HG03378 (cell line): ENCODE measurements at regions not wholly inside any gene's neighbourhood (a gene's known extent, or its start where the extent isn't known, plus 50 kb on each side); places are given as distances from the start of the nearest gene placed in this dataset.
"Not testable (repeated sequence)": the region's sequence is repeated elsewhere in the genome, so short reads cannot be mapped to it uniquely, and the experiment has no call there.

ENCODE experiments used
- ATAC-seq: cut with Tn5 transposase; IDR thresholded peaks from one replicate; pipeline ENCODE4 v1.9.1; 2021; ENCODE audit warnings: mild to moderate bottlenecking, moderate library complexity; ENCODE audit not compliant: unreplicated experiment

- no peak for ATAC-seq
These were observed 177.3 kb downstream of the KLF13 start for GRCh38 chr15:31503758-31504461.

DNA sequence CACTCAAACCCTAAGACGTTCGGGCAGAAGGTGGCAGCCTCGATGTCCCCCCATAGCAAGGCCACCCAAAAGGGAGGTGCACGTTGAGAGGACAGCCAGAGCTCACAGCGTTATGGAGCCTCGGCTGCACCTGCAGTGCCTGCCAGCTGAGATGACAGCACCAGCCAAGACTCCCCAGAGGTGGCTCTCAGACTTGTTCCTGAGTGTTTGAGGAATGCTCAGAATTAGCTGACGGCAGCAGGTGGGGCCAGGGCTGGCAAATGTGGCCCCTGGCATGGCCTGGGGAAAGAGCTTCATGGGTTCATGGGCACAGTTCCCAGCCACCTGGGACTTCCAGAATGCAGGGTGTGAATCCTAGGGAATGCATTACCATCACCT is 177.8 kb downstream of the KLF13 start:
- ATAC-seq, result no peak

- ATAC-seq, result not testable (repeated sequence)
These were observed 180.9 kb downstream of the KLF13 start for GRCh38 chr15:31507573-31507972.

DNA sequence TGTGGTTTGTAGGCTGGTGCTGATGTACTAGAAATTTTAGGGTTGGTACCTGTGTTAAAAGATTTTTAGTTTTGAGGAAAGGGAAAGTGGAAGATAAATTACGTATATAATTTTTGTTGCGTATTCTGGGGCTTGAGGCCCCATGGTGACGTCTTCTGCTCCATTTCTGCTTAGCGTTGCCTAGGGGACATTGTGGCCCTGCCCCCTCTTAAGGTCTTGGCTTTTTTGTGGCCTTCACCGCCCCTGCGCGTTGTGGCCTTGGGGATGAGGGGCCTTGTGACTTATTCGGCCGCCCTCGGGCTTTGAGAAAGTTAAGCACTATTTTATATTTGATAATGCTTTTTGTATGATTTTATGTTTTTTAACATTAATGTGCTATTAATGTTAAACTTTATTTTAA is 182.0 kb downstream of the KLF13 start:
- no peak for ATAC-seq

DNA sequence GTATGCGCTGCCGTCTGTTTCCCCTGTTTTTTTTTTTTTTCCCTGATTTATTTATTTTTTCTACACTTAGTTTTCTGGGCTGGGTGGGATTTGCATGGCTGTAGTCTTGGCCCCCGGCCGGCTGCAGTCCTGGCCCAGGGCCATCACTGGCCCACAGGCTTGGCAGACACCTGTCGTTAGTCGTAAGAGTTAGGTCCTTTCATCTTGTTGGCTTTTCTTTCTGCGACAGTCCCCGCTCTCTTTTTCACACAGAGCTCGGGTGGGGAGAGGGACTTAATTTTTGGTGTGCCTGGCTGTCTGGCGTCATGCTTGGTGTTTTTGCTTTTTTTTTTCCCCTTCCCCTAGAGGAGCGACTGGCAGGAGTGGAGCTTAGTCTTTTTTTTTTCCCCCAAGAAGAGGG is 183.4 kb downstream of the KLF13 start:
- no peak for ATAC-seq

DNA sequence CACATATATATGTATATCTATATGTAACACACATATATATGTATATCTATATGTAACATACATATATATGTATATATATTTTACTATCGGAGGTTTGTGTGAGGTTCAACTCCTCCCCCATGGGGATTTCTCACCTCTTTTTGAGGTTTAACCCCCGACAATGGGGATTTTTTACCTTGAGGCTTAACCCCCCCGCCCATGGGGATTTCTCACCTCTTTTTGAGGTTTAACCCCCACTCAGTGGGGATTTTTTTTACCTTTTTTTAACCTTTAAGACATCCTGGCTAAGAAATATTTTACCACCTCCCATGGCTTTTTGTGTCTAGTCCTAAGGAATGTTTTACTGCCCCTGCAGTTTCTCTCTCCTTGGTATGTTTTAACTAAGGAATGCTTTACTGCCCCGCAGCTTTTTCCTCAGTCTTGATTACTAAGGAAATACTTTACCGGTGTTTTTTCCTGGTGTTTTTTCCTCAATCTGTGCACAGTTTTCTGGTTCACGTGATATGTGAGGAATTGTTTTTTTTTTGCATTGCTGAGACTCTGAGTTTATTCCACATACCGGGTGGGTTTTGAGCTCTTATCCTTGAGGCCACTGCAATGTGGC is 185.2 kb downstream of the KLF13 start:
- no peak for ATAC-seq

DNA sequence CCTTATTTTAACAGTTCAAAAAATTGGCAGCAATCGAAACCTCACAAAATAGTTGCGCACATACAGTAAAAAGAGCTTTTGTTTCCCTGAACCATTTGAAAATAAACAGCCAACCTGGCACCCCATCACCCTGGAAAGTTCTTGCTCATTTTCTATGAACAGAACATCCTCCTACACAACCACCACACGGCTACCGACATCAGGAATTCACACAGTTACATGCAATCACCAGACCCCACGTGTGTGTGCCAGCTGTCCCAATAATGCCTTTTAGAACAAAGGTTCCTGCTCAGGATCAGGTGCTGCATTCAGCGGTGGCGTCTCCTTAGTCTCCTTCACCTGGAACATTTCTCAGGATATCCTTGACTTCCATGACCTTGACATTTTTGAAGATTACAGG is 186.5 kb downstream of the KLF13 start:
- no peak for ATAC-seq

DNA sequence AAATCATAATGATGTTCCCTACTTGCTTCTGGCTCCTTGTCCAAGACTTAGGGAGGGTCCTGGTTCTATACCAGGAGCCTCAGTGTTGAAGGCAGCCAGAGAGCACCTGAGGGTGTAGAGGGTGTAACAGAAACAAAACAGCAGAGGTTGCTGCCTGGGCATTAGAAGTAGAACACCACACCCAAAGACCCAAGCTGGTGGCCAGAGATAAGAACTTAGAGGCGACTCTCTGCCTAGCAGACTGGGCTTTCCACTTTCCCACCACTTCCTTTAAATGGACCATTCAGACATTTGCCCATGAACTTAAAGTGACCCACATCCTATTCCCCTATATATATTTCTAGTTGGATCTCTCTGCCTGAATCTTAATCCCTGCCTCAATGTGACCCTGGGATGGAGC is 189.8 kb downstream of the KLF13 start:
- no peak for ATAC-seq

DNA sequence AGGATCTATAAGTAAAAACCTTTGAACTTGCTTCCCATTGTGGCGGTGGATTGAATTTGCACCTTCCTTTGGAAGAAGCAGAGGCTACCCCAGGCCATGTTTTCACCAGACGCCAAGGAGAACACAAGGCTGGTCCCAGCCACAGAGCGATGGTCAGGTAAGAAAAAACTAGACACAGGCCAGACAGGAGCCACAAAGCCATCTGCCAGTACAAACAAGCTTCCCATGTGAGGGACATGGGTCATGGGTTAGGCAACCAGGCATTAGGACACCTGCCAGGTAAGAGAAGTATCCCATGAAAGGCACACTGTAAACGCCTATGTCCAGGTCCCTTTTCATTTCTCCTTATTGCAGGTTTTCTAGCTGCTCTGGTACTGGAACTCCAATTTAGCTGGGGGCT is 190.2 kb downstream of the KLF13 start:
- no peak for ATAC-seq

GRCh38 chr15:31517711-31518110 is 191.1 kb downstream of the KLF13 start:
- ATAC-seq, result no peak

DNA sequence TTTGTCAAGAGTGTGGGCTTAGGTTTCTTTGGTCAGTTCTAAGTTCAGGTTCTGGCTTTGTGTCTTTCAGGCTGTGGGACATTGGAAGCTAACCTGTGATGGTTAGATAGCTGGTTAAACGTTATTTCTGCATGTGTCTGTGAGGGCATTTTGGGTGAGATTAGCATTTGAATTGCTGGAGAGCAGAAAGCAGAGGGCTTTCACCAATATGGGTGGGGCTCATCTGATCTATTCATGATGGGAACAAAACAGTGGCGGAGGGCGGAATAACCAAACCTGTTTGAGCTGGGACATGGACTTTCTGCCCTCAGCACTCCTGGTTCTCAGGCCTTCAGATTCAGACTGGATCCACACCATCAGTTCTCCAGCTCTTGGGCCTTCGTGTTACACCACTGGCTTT is 195.4 kb downstream of the KLF13 start:
- ATAC-seq, result no peak

DNA sequence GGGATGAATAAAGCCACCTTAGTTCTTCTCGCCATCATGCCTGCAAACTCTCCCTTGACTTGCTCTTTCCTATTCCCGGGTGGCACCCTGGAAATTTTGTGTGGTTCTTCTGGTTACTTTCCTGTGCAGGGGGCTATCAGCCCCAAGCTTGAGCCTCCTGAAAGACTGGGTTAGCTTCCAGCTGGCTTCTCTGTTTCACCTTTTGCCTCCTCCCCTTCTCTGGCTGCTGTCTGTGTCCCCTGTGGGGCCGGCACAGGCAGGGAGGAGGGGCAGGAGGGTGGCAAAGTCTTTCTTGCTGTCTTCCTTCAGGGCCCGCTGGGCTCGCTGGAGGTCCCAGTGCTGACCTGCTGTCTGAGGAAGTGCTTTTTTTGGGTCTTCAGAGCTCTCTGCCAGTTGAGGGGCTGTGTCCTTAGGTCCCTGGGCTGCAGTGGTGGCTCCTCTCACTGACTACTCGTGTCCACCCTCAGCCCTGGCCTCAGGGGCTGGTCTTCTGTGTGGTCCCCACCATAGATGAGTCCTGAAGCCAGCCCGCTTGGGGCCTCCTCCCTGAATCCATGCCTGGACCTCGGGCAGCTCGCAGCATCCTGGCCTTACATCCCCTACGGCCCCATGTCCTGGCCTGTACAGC is 196.5 kb downstream of the KLF13 start:
- no peak for ATAC-seq

DNA sequence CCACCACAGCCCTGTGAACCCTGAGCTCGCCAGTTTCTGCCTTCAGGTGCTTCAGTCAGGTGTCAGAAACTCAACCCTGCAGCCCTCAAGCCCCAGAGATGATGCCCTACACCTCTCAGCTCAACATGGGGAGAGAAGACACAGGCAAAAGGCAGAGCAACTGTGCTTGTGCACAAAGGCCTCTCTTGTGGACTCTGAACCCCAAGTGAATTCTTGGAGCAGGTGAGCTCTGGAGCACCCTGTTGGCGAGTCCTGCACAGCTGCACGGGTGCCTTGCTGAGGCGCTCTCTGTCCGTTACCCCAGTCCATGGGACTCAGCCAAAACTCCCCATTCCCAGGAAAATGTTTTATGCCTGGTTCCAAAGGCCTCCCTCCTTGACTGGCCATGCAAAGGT is 197.0 kb downstream of the KLF13 start:
- ATAC-seq, result no peak

GRCh38 chr15:31525185-31525695 is 198.6 kb downstream of the KLF13 start:
- no peak for ATAC-seq

DNA sequence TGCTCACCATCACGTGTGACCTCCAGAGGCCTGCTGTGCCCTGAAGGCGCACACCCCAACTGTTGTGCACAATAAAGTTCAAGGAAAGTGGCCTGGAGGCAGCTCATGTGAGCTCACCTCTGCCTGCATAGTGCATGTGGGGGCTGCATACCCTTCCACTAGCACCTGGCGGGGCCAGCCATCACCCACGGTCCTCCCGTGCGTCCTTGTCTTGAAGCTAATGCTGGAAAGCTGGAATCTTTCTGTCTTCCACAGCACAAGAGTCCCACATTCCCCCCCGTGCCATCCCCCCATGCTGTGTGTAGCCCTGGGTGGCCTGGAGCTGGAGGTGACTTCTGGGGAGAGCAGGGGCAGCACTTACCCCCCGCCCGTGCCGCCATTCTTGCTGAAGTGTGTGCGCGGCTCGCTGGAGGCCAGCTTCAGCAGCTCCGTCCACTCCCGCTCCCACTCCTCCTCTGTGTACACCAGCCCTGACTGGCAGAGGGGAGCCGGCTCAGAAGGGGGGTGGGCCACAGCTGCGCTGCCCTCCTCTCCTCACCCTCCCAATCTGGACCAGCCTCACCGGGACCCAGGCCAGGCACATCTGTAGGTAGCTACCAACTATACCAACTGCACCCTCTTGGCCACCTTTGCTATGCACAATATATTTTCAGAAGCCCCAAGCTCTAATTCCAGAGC is 199.5 kb downstream of the KLF13 start:
- no peak for ATAC-seq

GRCh38 chr15:31526916-31527690 is 200.5 kb downstream of the KLF13 start:
- ATAC-seq, result no peak

GRCh38 chr15:31528846-31529245 is 202.2 kb downstream of the KLF13 start:
- ATAC-seq, result no peak

GRCh38 chr15:31537770-31538592 is 211.3 kb downstream of the KLF13 start:
- ATAC-seq, result no peak

- no peak for ATAC-seq
These were observed 214.0 kb downstream of the KLF13 start for GRCh38 chr15:31540633-31541032.

- ATAC-seq, result no peak
These were observed 217.7 kb downstream of the KLF13 start for GRCh38 chr15:31544361-31544760.
